Mesodermal cell (in vitro differentiated cells): ENCODE measurements at regions not wholly inside any gene's neighbourhood (a gene's known extent, or its start where the extent isn't known, plus 50 kb on each side); places are given as distances from the start of the nearest gene placed in this dataset.

Source experiments
- H3K27ac ChIP-seq: 2 replicates; pipeline ENCODE4 v1.7.0; 2013; ENCODE audit warnings: mild to moderate bottlenecking, low read depth, low read length, moderate library complexity; ENCODE audit not compliant: severe bottlenecking
- H3K36me3 ChIP-seq: 2 replicates; pipeline ENCODE4 v1.7.1; 2013; ENCODE audit warnings: mild to moderate bottlenecking, low read length, moderate library complexity; ENCODE audit not compliant: control insufficient read depth, insufficient read depth
- H3K4me1 ChIP-seq: one replicate; pipeline ENCODE4 v1.7.1; 2013; ENCODE audit warnings: mild to moderate bottlenecking, low read length; ENCODE audit not compliant: insufficient read depth, control insufficient read depth, poor library complexity, severe bottlenecking
- H3K4me3 ChIP-seq: 2 replicates; pipeline ENCODE4 v1.7.0; 2013; ENCODE audit warnings: low read length, control low read depth, mild to moderate bottlenecking; ENCODE audit not compliant: insufficient read depth, poor library complexity, severe bottlenecking; ENCODE audit errors: extremely low read depth
- H3K9me3 ChIP-seq: 2 replicates; pipeline ENCODE4 v1.7.1; 2013; ENCODE audit warnings: mild to moderate bottlenecking, low read length, moderate library complexity; ENCODE audit not compliant: control insufficient read depth
- WGBS, 2 experiments: methylation state at CpG; one replicate each; pipeline ENCODE4 v1.1.5; 2013; ENCODE audit warnings: missing lambda C conversion rate in 2 of 2; ENCODE audit not compliant: insufficient coverage in 2 of 2; 5-methylcytosine and 5-hydroxymethylcytosine counted together

- Histone ChIP-seq H3K4me1 (no peaks in the 10 kb centered on the region), H3K9me3 (no peaks in the 10 kb centered on the region), H3K36me3 (no peaks in the 10 kb centered on the region), H3K27ac (no peak overlapping the region), H3K4me3 (no peak overlapping the region)
- no CpG with 5 or more reads among the region's 2 CpGs for WGBS, 2 experiments
Measured at GRCh38 chr1:55943012-55943411, 636.4 kb downstream of the PLPP3 start.

- no peak overlapping the region for H3K27ac ChIP-seq
- no peaks in the 10 kb centered on the region for H3K4me1 ChIP-seq
- 92 to 100% methylated on average over 1 of the region's 1 CpG for WGBS, 2 experiments
- no peaks in the 10 kb centered on the region for H3K36me3 ChIP-seq
- no peaks in the 10 kb centered on the region for H3K9me3 ChIP-seq
- no peak overlapping the region for H3K4me3 ChIP-seq
Measured at GRCh38 chr1:55939866-55940265, 639.5 kb downstream of the PLPP3 start.

GRCh38 chr1:55938861-55939260 lies 640.5 kb downstream of the PLPP3 start:
- Histone ChIP-seq H3K27ac (no peak overlapping the region), H3K4me3 (no peak overlapping the region), H3K9me3 (no peaks in the 10 kb centered on the region), H3K36me3 (no peaks in the 10 kb centered on the region), H3K4me1 (no peaks in the 10 kb centered on the region)
- WGBS, 2 experiments: 92 to 95% methylated on average over 3 to 4 of the region's 6 CpGs

- WGBS, 2 experiments: 82 to 91% methylated on average over 2 to 4 of the region's 5 CpGs
- no peak overlapping the region for H3K4me3 ChIP-seq
Measured at GRCh38 chr1:55938376-55938850, 641.0 kb downstream of the PLPP3 start.

GRCh38 chr1:55937840-55938375 lies 641.5 kb downstream of the PLPP3 start:
- Histone ChIP-seq H3K36me3 (no peaks in the 10 kb centered on the region), H3K4me3 (no peak overlapping the region), H3K9me3 (no peaks in the 10 kb centered on the region), H3K4me1 (no peaks in the 10 kb centered on the region), H3K27ac (no peak overlapping the region)
- 75 to 100% methylated on average over 3 of the region's 3 CpGs for WGBS, 2 experiments

More at GRCh38 chr1:55938376-55938850, 641.0 kb downstream of the PLPP3 start:
- Histone ChIP-seq H3K4me1 (no peaks in the 10 kb centered on the region), H3K9me3 (no peaks in the 10 kb centered on the region), H3K36me3 (no peaks in the 10 kb centered on the region), H3K27ac (no peak overlapping the region)

GRCh38 chr1:55935236-55935635 lies 644.1 kb downstream of the PLPP3 start:
- WGBS, 2 experiments: no CpG with 5 or more reads among the region's 5 CpGs

GRCh38 chr1:55932402-55932801 lies 647.0 kb downstream of the PLPP3 start:
- H3K36me3 ChIP-seq: no peaks in the 10 kb centered on the region
- no peaks in the 10 kb centered on the region for H3K4me1 ChIP-seq
- H3K4me3 ChIP-seq: no peak overlapping the region
- no peak overlapping the region for H3K27ac ChIP-seq
- 100% methylated on average over 1 of the region's 1 CpG; no CpG with 5 or more reads in 1 of the 2 experiments for WGBS, 2 experiments
- no peaks in the 10 kb centered on the region for H3K9me3 ChIP-seq

More at GRCh38 chr1:55935236-55935635, 644.1 kb downstream of the PLPP3 start:
- H3K36me3 ChIP-seq: no peaks in the 10 kb centered on the region
- no peaks in the 10 kb centered on the region for H3K9me3 ChIP-seq
- no peak overlapping the region for H3K4me3 ChIP-seq
- no peak overlapping the region for H3K27ac ChIP-seq
- H3K4me1 ChIP-seq: no peaks in the 10 kb centered on the region

- Histone ChIP-seq H3K36me3 (no peaks in the 10 kb centered on the region), H3K4me1 (no peaks in the 10 kb centered on the region), H3K4me3 (no peak overlapping the region), H3K9me3 (no peaks in the 10 kb centered on the region), H3K27ac (no peak overlapping the region)
- 91 to 100% methylated on average over 2 of the region's 4 CpGs for WGBS, 2 experiments
Measured at GRCh38 chr1:55931081-55931940, 648.1 kb downstream of the PLPP3 start.

GRCh38 chr1:55929652-55930051 lies 649.7 kb downstream of the PLPP3 start:
- WGBS, 2 experiments: 92 to 100% methylated on average over 1 of the region's 1 CpG

GRCh38 chr1:55928576-55928975 lies 650.8 kb downstream of the PLPP3 start:
- H3K36me3 ChIP-seq: no peaks in the 10 kb centered on the region
- 60% methylated on average over 1 to 2 of the region's 2 CpGs for WGBS, 2 experiments
- H3K27ac ChIP-seq: no peak overlapping the region
- no peaks in the 10 kb centered on the region for H3K9me3 ChIP-seq
- H3K4me1 ChIP-seq: no peaks in the 10 kb centered on the region
- H3K4me3 ChIP-seq: no peak overlapping the region

More at GRCh38 chr1:55929652-55930051, 649.7 kb downstream of the PLPP3 start:
- Histone ChIP-seq H3K4me3 (no peak overlapping the region), H3K36me3 (no peaks in the 10 kb centered on the region), H3K27ac (no peak overlapping the region), H3K9me3 (no peaks in the 10 kb centered on the region), H3K4me1 (no peaks in the 10 kb centered on the region)
